ENCODE measurements at regions not wholly inside any gene's neighbourhood (a gene's known extent, or its start where the extent isn't known, plus 50 kb on each side); places are given as distances from the start of the nearest gene placed in this dataset.

DNA sequence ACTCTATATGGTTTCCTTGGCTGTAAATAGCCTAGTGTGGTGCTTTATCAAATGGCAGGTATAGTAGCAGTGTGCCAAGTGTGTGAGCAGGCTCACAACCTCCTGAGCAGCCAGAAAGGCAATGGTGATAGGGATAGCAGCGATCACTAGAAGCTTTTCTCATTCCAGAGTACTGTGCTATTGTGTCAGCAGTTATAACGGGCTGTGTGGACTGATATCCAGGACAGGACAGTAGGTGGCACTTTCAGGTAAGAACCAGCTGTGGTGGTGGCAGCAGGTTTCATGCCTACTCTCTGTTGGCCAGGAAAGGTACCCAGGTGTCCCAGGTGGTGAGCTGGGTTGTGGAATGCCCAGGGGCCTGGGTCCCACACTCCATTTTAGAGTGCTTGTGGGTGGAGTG lies 448.8 kb upstream of the BTBD3 start:
- H3K36me3 ChIP-seq (ENCODE audit: control insufficient read depth in 5 of 5, insufficient read depth in 5 of 5, low read length in 5 of 5) = no peaks in the 10 kb centered on the region
- H3K9me3 ChIP-seq (ENCODE audit: control insufficient read depth in 5 of 5, low read length in 5 of 5) = no peaks in the 10 kb centered on the region
- no peak overlapping the region for H3K27ac ChIP-seq (ENCODE audit: low read depth, low read length)
- H3K4me1 ChIP-seq (ENCODE audit: control insufficient read depth in 5 of 5, insufficient read depth in 5 of 5, low read length in 5 of 5) = peaks cover 0 to 4% (median 0%) of the 10 kb centered on the region in 5 donors
- H3K4me3 ChIP-seq (ENCODE audit: low read depth in 1 of 5, low read length in 5 of 5) = no peak overlapping the region
- H3K9ac ChIP-seq (ENCODE audit: low read length in 5 of 5) = no peak overlapping the region
- no peaks in the 10 kb centered on the region for H3K27me3 ChIP-seq (ENCODE audit: control insufficient read depth in 5 of 5, insufficient read depth in 4 of 5, low read length in 5 of 5)

DNA sequence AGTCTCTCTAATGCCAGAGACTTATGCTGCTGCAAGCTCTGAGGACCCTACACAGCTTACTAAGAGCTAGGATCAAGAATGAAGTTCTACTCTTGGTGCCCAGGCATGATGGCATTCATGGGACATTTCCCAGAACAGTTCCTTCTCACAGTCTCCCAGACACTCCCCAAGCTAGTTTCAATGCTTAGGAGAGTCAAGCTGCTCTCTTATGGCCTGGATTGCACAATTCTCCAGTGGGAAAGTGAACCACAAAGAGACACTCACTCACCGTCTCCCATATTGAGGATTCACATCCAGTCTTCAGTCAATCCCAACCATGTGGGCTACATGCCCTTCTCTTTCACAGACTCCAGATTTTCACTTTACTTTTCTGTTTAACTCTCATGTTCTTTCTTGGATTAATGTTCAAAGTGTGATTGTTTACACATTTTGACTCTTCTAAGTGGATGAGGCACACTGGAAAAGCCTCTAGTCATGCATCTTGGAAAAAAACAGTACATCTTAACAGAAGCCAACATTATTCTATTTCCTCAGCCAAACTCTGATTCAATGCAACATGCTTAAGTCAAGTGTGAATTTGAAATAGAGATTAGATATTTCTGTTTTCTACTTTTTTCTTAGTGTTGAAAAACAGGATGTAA lies 447.8 kb upstream of the BTBD3 start:
- no peak overlapping the region for H3K9ac ChIP-seq (ENCODE audit: low read length in 5 of 5)
- H3K4me1 ChIP-seq (ENCODE audit: control insufficient read depth in 5 of 5, insufficient read depth in 5 of 5, low read length in 5 of 5) = peaks cover 0 to 4% (median 0%) of the 10 kb centered on the region in 5 donors
- no peak overlapping the region for H3K27ac ChIP-seq (ENCODE audit: low read depth, low read length)
- H3K27me3 ChIP-seq (ENCODE audit: control insufficient read depth in 5 of 5, insufficient read depth in 4 of 5, low read length in 5 of 5) = no peaks in the 10 kb centered on the region
- no peak overlapping the region for H3K4me3 ChIP-seq (ENCODE audit: low read depth in 1 of 5, low read length in 5 of 5)
- H3K9me3 ChIP-seq (ENCODE audit: control insufficient read depth in 5 of 5, low read length in 5 of 5) = no peaks in the 10 kb centered on the region
- H3K36me3 ChIP-seq (ENCODE audit: control insufficient read depth in 5 of 5, insufficient read depth in 5 of 5, low read length in 5 of 5) = no peaks in the 10 kb centered on the region

DNA sequence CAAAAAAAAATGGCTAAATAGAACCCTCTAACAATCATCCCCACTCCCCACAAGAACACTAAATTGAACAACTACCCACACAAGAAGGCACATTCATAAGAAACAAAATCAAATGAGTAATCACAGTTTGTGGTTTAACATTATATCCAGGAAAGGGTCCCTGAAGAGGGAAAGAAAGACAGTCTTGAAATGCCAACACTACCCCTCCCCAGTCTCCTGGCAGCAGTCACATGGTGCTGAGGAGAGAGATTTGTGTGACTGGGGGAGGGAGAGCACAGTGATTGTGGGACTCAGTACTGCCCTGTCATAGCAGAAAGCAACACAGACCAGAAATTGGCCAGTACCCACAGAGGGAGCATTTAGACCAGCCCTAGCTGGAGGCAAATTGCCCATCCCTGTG lies 443.7 kb upstream of the BTBD3 start:
- H3K9me3 ChIP-seq (ENCODE audit: control insufficient read depth in 5 of 5, low read length in 5 of 5) = peaks cover 0 to 8% (median 0%) of the 10 kb centered on the region in 5 donors
- H3K36me3 ChIP-seq (ENCODE audit: control insufficient read depth in 5 of 5, insufficient read depth in 5 of 5, low read length in 5 of 5) = no peaks in the 10 kb centered on the region
- H3K27ac ChIP-seq (ENCODE audit: low read depth, low read length) = no peak overlapping the region
- H3K27me3 ChIP-seq (ENCODE audit: control insufficient read depth in 5 of 5, insufficient read depth in 4 of 5, low read length in 5 of 5) = no peaks in the 10 kb centered on the region
- no peak overlapping the region for H3K9ac ChIP-seq (ENCODE audit: low read length in 5 of 5)
- no peak overlapping the region for H3K4me3 ChIP-seq (ENCODE audit: low read depth in 1 of 5, low read length in 5 of 5)
- peaks cover 0 to 4% (median 0%) of the 10 kb centered on the region in 5 donors for H3K4me1 ChIP-seq (ENCODE audit: control insufficient read depth in 5 of 5, insufficient read depth in 5 of 5, low read length in 5 of 5)

- Histone ChIP-seq H3K4me1 (ENCODE audit: control insufficient read depth in 5 of 5, insufficient read depth in 5 of 5, low read length in 5 of 5) (no peaks in the 10 kb centered on the region), H3K4me3 (ENCODE audit: low read depth in 1 of 5, low read length in 5 of 5) (no peak overlapping the region), H3K36me3 (ENCODE audit: control insufficient read depth in 5 of 5, insufficient read depth in 5 of 5, low read length in 5 of 5) (no peaks in the 10 kb centered on the region), H3K9me3 (ENCODE audit: control insufficient read depth in 5 of 5, low read length in 5 of 5) (peaks cover 0 to 2% (median 0%) of the 10 kb centered on the region in 5 donors), H3K27me3 (ENCODE audit: control insufficient read depth in 5 of 5, insufficient read depth in 4 of 5, low read length in 5 of 5) (no peaks in the 10 kb centered on the region), H3K9ac (ENCODE audit: low read length in 5 of 5) (no peak overlapping the region), H3K27ac (ENCODE audit: low read depth, low read length) (no peak overlapping the region)
Measured at GRCh38 chr20:11483697-11484096, 434.0 kb upstream of the BTBD3 start.

GRCh38 chr20:11484479-11484878 lies 433.2 kb upstream of the BTBD3 start:
- H3K27ac ChIP-seq (ENCODE audit: low read depth, low read length) = no peak overlapping the region
- H3K4me1 ChIP-seq (ENCODE audit: control insufficient read depth in 5 of 5, insufficient read depth in 5 of 5, low read length in 5 of 5) = peaks cover 0 to 5% (median 0%) of the 10 kb centered on the region in 5 donors
- no peak overlapping the region for H3K4me3 ChIP-seq (ENCODE audit: low read depth in 1 of 5, low read length in 5 of 5)
- no peaks in the 10 kb centered on the region for H3K27me3 ChIP-seq (ENCODE audit: control insufficient read depth in 5 of 5, insufficient read depth in 4 of 5, low read length in 5 of 5)
- no peaks in the 10 kb centered on the region for H3K9me3 ChIP-seq (ENCODE audit: control insufficient read depth in 5 of 5, low read length in 5 of 5)
- H3K36me3 ChIP-seq (ENCODE audit: control insufficient read depth in 5 of 5, insufficient read depth in 5 of 5, low read length in 5 of 5) = no peaks in the 10 kb centered on the region
- H3K9ac ChIP-seq (ENCODE audit: low read length in 5 of 5) = no peak overlapping the region

DNA sequence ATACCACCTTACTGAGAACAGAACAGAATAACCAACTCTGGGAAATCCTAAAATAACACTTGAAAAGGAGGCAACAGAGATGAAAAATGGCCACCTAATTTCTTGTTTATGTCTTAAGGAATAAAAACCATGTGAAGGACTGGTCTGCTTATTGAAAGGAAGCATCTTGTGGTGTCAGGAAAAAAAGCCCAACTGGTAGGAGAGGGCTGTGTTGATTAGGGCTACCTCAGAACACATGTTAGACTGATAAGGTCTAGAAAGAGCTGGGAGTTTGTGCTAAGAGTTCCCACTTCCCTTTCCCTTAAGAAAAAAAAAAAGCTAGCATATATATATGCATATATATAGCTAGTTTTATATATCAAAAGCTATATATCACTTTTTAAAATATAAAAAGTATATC lies 425.3 kb upstream of the BTBD3 start:
- no peaks in the 10 kb centered on the region for H3K9me3 ChIP-seq (ENCODE audit: control insufficient read depth in 5 of 5, low read length in 5 of 5)
- no peak overlapping the region for H3K4me3 ChIP-seq (ENCODE audit: low read depth in 1 of 5, low read length in 5 of 5)
- H3K9ac ChIP-seq (ENCODE audit: low read length in 5 of 5) = no peak overlapping the region
- no peaks in the 10 kb centered on the region for H3K36me3 ChIP-seq (ENCODE audit: control insufficient read depth in 5 of 5, insufficient read depth in 5 of 5, low read length in 5 of 5)
- H3K27ac ChIP-seq (ENCODE audit: low read depth, low read length) = no peak overlapping the region
- H3K27me3 ChIP-seq (ENCODE audit: control insufficient read depth in 5 of 5, insufficient read depth in 4 of 5, low read length in 5 of 5) = peaks cover 0 to under 1% (median 0%) of the 10 kb centered on the region in 5 donors
- H3K4me1 ChIP-seq (ENCODE audit: control insufficient read depth in 5 of 5, insufficient read depth in 5 of 5, low read length in 5 of 5) = peaks cover 0 to 7% (median 0%) of the 10 kb centered on the region in 5 donors

GRCh38 chr20:11492846-11493245 lies 424.8 kb upstream of the BTBD3 start:
- H3K27me3 ChIP-seq (ENCODE audit: control insufficient read depth in 5 of 5, insufficient read depth in 4 of 5, low read length in 5 of 5) = peaks cover 0 to 2% (median 0%) of the 10 kb centered on the region in 5 donors
- H3K27ac ChIP-seq (ENCODE audit: low read depth, low read length) = no peak overlapping the region
- H3K4me1 ChIP-seq (ENCODE audit: control insufficient read depth in 5 of 5, insufficient read depth in 5 of 5, low read length in 5 of 5) = peaks cover 0 to 7% (median 0%) of the 10 kb centered on the region in 5 donors
- no peaks in the 10 kb centered on the region for H3K36me3 ChIP-seq (ENCODE audit: control insufficient read depth in 5 of 5, insufficient read depth in 5 of 5, low read length in 5 of 5)
- no peaks in the 10 kb centered on the region for H3K9me3 ChIP-seq (ENCODE audit: control insufficient read depth in 5 of 5, low read length in 5 of 5)
- no peak overlapping the region for H3K9ac ChIP-seq (ENCODE audit: low read length in 5 of 5)
- H3K4me3 ChIP-seq (ENCODE audit: low read depth in 1 of 5, low read length in 5 of 5) = no peak overlapping the region

GRCh38 chr20:11496380-11496779 lies 421.3 kb upstream of the BTBD3 start:
- Histone ChIP-seq H3K9ac (ENCODE audit: low read length in 5 of 5) (no peak overlapping the region), H3K9me3 (ENCODE audit: control insufficient read depth in 5 of 5, low read length in 5 of 5) (no peaks in the 10 kb centered on the region), H3K27me3 (ENCODE audit: control insufficient read depth in 5 of 5, insufficient read depth in 4 of 5, low read length in 5 of 5) (peaks cover 0 to 2% (median 0%) of the 10 kb centered on the region in 5 donors), H3K36me3 (ENCODE audit: control insufficient read depth in 5 of 5, insufficient read depth in 5 of 5, low read length in 5 of 5) (no peaks in the 10 kb centered on the region), H3K27ac (ENCODE audit: low read depth, low read length) (no peak overlapping the region), H3K4me3 (ENCODE audit: low read depth in 1 of 5, low read length in 5 of 5) (no peak overlapping the region), H3K4me1 (ENCODE audit: control insufficient read depth in 5 of 5, insufficient read depth in 5 of 5, low read length in 5 of 5) (peaks cover 0 to 2% (median 0%) of the 10 kb centered on the region in 5 donors)

DNA sequence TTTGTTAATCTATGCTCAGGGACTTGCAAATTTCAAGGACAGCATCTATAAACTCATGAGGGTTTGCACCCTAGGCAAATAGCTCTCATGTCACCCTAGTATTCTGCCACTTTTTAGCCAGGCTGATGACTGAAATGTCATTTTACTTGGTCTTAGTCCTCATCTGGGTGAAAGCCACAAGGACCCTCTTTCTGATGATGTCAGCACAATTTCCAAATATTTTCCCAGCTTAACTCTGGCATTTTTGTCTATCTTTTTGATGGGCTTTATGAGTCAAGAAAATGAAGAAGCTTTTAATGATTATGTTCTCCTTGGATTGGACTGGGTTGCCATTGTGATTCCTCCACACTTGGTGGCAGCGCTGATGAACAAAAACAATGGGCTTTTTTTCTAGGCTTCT lies 420.1 kb upstream of the BTBD3 start:
- Histone ChIP-seq H3K9me3 (ENCODE audit: control insufficient read depth in 5 of 5, low read length in 5 of 5) (no peaks in the 10 kb centered on the region), H3K27me3 (ENCODE audit: control insufficient read depth in 5 of 5, insufficient read depth in 4 of 5, low read length in 5 of 5) (peaks cover 0 to 2% (median 0%) of the 10 kb centered on the region in 5 donors), H3K27ac (ENCODE audit: low read depth, low read length) (no peak overlapping the region), H3K9ac (ENCODE audit: low read length in 5 of 5) (no peak overlapping the region), H3K36me3 (ENCODE audit: control insufficient read depth in 5 of 5, insufficient read depth in 5 of 5, low read length in 5 of 5) (no peaks in the 10 kb centered on the region), H3K4me3 (ENCODE audit: low read depth in 1 of 5, low read length in 5 of 5) (no peak overlapping the region), H3K4me1 (ENCODE audit: control insufficient read depth in 5 of 5, insufficient read depth in 5 of 5, low read length in 5 of 5) (peaks cover 0 to 2% (median 0%) of the 10 kb centered on the region in 5 donors)

DNA sequence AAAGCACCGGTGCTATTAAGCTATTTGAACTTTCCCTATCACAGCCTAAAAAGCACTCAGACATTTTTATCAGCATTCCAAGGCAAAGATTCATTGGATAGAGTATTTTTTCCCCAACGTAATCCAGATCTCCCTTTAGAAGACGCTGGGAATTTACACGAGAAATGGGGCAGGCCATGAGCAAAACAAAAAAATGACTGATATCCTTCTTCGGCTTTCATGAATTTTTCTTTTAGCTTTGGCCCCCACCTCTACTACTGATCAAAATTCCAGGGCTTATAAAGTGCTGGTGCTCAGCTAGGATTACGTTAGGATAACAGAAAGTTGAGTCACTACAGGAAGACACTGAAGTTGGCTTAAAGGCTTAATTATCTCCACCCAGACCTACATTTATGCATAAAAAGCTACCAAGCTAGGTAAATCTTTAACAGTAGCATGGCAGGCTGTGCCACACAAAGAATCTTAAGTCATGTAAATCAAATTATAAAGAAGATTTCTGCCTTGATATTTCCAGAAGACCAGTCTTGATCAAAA lies 418.5 kb upstream of the BTBD3 start:
- Histone ChIP-seq H3K9ac (ENCODE audit: low read length in 5 of 5) (no peak overlapping the region), H3K4me1 (ENCODE audit: control insufficient read depth in 5 of 5, insufficient read depth in 5 of 5, low read length in 5 of 5) (peaks cover 0 to 2% (median 0%) of the 10 kb centered on the region in 5 donors), H3K9me3 (ENCODE audit: control insufficient read depth in 5 of 5, low read length in 5 of 5) (no peaks in the 10 kb centered on the region)

More for the DNA sequence above, 418.5 kb upstream of the BTBD3 start:
- Histone ChIP-seq H3K27me3 (ENCODE audit: control insufficient read depth in 5 of 5, insufficient read depth in 4 of 5, low read length in 5 of 5) (peaks cover 0 to 2% (median 0%) of the 10 kb centered on the region in 5 donors), H3K4me3 (ENCODE audit: low read depth in 1 of 5, low read length in 5 of 5) (no peak overlapping the region), H3K36me3 (ENCODE audit: control insufficient read depth in 5 of 5, insufficient read depth in 5 of 5, low read length in 5 of 5) (no peaks in the 10 kb centered on the region), H3K27ac (ENCODE audit: low read depth, low read length) (no peak overlapping the region)

All from subcutaneous abdominal adipose tissue (tissue), 5 donors.